Sigmoid colon (tissue), 6 donors: ENCODE measurements at regions not wholly inside any gene's neighbourhood (a gene's known extent, or its start where the extent isn't known, plus 50 kb on each side); places are given as distances from the start of the nearest gene placed in this dataset.

Source experiments
- DNase-seq: peaks from one replicate; pipeline ENCODE4 v3.0.0-alpha.2; 2019
- H3K27ac ChIP-seq, 4 donors: fragments of 200-600 bp; sonication (generic); one replicate each; pipeline ENCODE4 v1.5.1; 2016 to 2019; ENCODE audit warnings: mild to moderate bottlenecking in 1 of 4
- H3K27me3 ChIP-seq, 3 donors: fragments of 200-600 bp; sonication (generic); one replicate each; pipeline ENCODE4 v1.5.1; 2019; ENCODE audit warnings: mild to moderate bottlenecking in 1 of 3
- H3K36me3 ChIP-seq, 4 donors: fragments of 200-600 bp; sonication (generic); one replicate each; pipeline ENCODE4 v1.5.1; 2016 to 2019
- H3K4me1 ChIP-seq, 4 donors: fragments of 200-600 bp; sonication (generic); one replicate each; pipeline ENCODE4 v1.5.1; 2017 to 2019
- H3K4me3 ChIP-seq, 4 donors: fragments of 200-600 bp; sonication (generic); one replicate each; pipeline ENCODE4 v1.5.1; 2017 to 2019; ENCODE audit warnings: mild to moderate bottlenecking in 2 of 4, moderate library complexity in 1 of 4
- H3K9me3 ChIP-seq, 4 donors: fragments of 200-600 bp in 3 of 4; sonication (generic) in 3 of 4; one replicate each; pipeline versions ENCODE4 v1.5.1 to v1.6.1; 2013 to 2019
- CTCF ChIP-seq, 4 experiments: fragments of 450-650 bp in 3 of 4; fragments of 200-600 bp in 1 of 4; IDR thresholded peaks; one replicate each; pipeline ENCODE4 v1.5.1; 2016 to 2019; ENCODE audit warnings: antibody characterized with exemption in 4 of 4, mild to moderate bottlenecking in 3 of 4, moderate library complexity in 2 of 4
- EP300 ChIP-seq, 4 donors: sonication (generic); formaldehyde crosslinking; IDR thresholded peaks; one replicate each; pipeline ENCODE4 v1.6.1; 2017; ENCODE audit warnings: antibody characterized with exemption in 4 of 4
- POLR2A ChIP-seq, 2 donors: fragments of 450-650 bp; IDR thresholded peaks; one replicate each; pipeline ENCODE4 v1.6.1; 2016; ENCODE audit warnings: antibody characterized with exemption in 2 of 2, mild to moderate bottlenecking in 2 of 2, moderate library complexity in 2 of 2
- POLR2AphosphoS5 ChIP-seq, 4 donors: sonication (generic); formaldehyde crosslinking; IDR thresholded peaks; one replicate each; pipeline ENCODE4 v1.6.1; 2017; ENCODE audit warnings: antibody characterized with exemption in 4 of 4
- WGBS, 2 donors: extraction: QIAGEN DNeasy Blood & Tissue Kit; methylation state at CpG; one replicate each; pipeline ENCODE4 v1.1.7; 2013; 5-methylcytosine and 5-hydroxymethylcytosine counted together
- intact Hi-C: fragments of 100-400 bp; cut with DNase I; formaldehyde crosslinking; loops from one replicate; pipeline ENCODE4 v1.15.1; 2023
- donor health status: healthy with polysubstance abuse.
- donor health status: healthy.

DNA sequence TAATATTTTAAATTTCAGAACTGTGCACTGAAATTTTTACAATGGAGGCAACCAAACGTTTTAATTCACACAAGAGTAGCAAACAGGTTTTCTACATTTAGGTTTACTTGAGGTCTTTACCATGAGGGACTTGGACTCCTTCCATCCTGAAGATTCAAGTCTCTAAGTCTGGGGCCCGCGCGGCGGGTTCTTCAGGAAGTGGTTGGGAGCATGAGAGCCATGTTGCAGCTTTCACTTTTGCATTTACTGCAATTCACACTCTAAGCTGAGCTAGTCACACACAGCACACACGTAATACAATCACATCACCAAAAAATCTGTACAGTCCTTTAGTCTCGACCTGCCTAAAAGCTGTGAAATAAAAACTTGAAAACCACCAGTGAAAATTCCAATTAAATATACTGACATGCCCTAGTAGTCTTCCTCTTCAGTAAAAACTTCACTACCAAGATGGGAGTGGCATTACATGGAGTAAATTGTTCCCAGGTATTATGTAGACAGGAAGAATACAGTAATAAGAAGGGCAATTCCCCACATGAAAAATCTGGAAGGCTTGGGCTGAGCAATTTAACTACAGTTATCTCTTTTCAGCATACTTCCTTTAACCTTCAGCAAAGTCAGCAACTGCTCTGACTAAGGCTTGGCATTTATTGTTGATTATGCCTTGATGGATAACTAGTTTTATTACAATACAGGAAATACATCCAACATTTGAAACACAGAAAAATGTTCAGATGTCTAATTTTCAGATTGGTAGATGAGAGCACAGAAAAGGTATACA is 571.1 kb upstream of the DIPK2B start:
- no peak for DNase-seq
- Histone ChIP-seq H3K4me1 (peaks cover 0 to 9% (median 3%) of the 10 kb centered on the region in 4 donors), H3K4me3 (peak overlapping the region in 2 of 4 donors; percentile 41 to 44), H3K36me3 (no peaks in the 10 kb centered on the region), H3K27ac (peak overlapping the region; percentile 66 to 76 (median 72)), H3K27me3 (no peaks in the 10 kb centered on the region), H3K9me3 (no peaks in the 10 kb centered on the region)
- WGBS, 2 donors = 0 to 1% methylated on average over 7 of the region's 7 CpGs
- TF ChIP-seq EP300 (IDR thresholded peaks at IDR 0.05) (no peak), POLR2AphosphoS5 (IDR thresholded peaks at IDR 0.05) (peak in 1 of 4 donors; percentile 4)
- intact Hi-C loops = loop anchor here (5.0 kb wide), 1 partner anchor 259 kb away; no protein-coding TSS in a partner anchor

DNA sequence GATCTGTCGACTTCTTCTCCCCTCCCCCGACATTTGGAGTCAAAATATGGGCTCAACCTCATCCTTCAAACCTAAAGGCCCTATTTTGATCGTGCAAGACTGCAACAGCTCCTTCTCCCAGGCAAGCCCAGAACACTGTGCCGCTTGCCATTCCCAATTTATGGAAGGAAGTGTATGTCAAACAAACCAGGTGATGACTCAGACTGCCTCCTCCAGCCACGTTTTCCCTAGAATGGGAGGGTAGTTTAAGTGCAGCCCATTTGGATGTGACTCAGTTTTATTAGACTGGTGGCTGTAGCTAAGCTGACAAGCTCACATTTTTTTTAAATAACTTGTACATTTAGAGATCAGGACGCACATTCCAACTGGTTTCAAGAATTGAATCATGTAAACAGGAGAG is 570.4 kb upstream of the DIPK2B start:
- Histone ChIP-seq H3K36me3 (no peaks in the 10 kb centered on the region), H3K27me3 (no peaks in the 10 kb centered on the region), H3K4me3 (peak overlapping the region; percentile 28 to 47 (median 42)), H3K9me3 (no peaks in the 10 kb centered on the region), H3K27ac (peak overlapping the region; percentile 66 to 76 (median 72)), H3K4me1 (peaks cover 0 to 9% (median 3%) of the 10 kb centered on the region in 4 donors)
- 3 to 16% methylated on average over 6 of the region's 6 CpGs for WGBS, 2 donors
- intact Hi-C loops = loop anchor here (5.0 kb wide), 1 partner anchor 259 kb away; no protein-coding TSS in a partner anchor
- TF ChIP-seq POLR2A (IDR thresholded peaks at IDR 0.05) = peak in 1 of 2 donors; percentile 13
- peak; percentile 53 to 84 (median 62) for TF ChIP-seq POLR2AphosphoS5 (IDR thresholded peaks at IDR 0.05)
- no peak for TF ChIP-seq EP300 (IDR thresholded peaks at IDR 0.05)
- TF ChIP-seq CTCF (IDR thresholded peaks at IDR 0.05) = no peak
- peak; percentile 77 for DNase-seq

DNA sequence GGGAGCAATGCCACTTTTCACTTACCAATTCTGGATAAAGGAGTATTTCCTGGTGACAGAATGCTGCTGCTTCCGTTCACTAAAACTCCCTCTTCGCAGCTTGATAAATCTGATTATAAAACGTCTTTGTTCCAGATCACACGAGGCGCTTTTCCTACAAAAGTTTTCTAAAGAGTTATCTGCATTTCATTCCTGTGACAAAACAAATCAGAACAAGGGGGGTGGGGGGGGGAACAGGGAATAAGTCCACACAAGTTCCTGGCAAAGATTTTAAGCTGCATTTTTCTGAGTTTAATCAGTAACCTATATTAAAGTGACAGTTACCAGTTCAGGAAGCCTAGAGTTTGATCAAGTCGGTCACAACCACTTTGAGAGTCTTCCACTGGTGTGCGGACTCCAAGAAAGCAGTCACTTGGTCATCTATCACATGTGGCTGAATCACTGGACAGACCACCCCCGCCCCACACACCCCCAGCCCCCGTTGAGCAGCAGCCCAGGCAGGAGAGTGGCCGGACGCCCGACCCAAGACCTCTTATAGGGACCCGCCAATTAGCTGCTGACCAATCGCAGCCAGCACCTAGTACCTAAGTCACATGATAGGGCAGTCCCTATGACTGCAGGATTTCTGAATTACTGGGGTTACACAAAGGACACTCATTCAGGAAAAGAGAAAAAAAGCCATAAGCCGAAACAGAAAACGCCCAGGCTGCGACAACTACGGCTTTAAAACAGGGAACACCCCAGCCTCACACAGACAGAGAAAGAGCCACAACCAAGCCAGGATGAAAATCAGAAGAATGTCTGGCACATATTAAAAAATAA is 569.3 kb upstream of the DIPK2B start:
- intact Hi-C loops = loop anchor here (5.0 to 10.0 kb wide), 2 partner anchors 258 to 325 kb away; no protein-coding TSS in a partner anchor
- 0 to 1% methylated on average over 18 of the region's 18 CpGs for WGBS, 2 donors
- peak; percentile 91 for DNase-seq

GRCh38 chrX:45768666-45769236 is 568.1 kb upstream of the DIPK2B start:
- H3K36me3 ChIP-seq = no peaks in the 10 kb centered on the region
- no peaks in the 10 kb centered on the region for H3K9me3 ChIP-seq
- H3K4me1 ChIP-seq = peaks cover 0 to 9% (median 2%) of the 10 kb centered on the region in 4 donors
- peak overlapping the region; percentile 66 to 76 (median 72) for H3K27ac ChIP-seq
- peak overlapping the region; percentile 28 to 47 (median 42) for H3K4me3 ChIP-seq
- no peak for DNase-seq
- TF ChIP-seq CTCF (IDR thresholded peaks at IDR 0.05) = no peak
- H3K27me3 ChIP-seq = no peaks in the 10 kb centered on the region
- WGBS, 2 donors = 5 to 6% methylated on average over 6 of the region's 6 CpGs
- intact Hi-C loops = loop anchor here (10.0 kb wide), 1 partner anchor 324 kb away; no protein-coding TSS in a partner anchor

More for the DNA sequence above, 569.3 kb upstream of the DIPK2B start:
- Histone ChIP-seq H3K27me3 (no peaks in the 10 kb centered on the region), H3K4me1 (peaks cover 0 to 9% (median 2%) of the 10 kb centered on the region in 4 donors), H3K36me3 (no peaks in the 10 kb centered on the region), H3K4me3 (peak overlapping the region; percentile 28 to 47 (median 42)), H3K27ac (peak overlapping the region; percentile 66 to 76 (median 72)), H3K9me3 (no peaks in the 10 kb centered on the region)
- TF ChIP-seq EP300 (IDR thresholded peaks at IDR 0.05) = no peak
- TF ChIP-seq POLR2AphosphoS5 (IDR thresholded peaks at IDR 0.05) = peak; percentile 64 to 85 (median 76)
- TF ChIP-seq POLR2A (IDR thresholded peaks at IDR 0.05) = peak; percentile 33 to 45
- TF ChIP-seq CTCF (IDR thresholded peaks at IDR 0.05) = no peak
